ENCODE measurements at regions not wholly inside any gene's neighbourhood (a gene's known extent, or its start where the extent isn't known, plus 50 kb on each side); places are given as distances from the start of the nearest gene placed in this dataset.

- no peaks in the 10 kb centered on the region for H3K27me3 ChIP-seq
- no peak overlapping the region for H3K4me3 ChIP-seq
- WGBS, 2 donors (ENCODE audit: low coverage in 1 of 2): 82% methylated on average over 4 of the region's 4 CpGs; no CpG with 5 or more reads in 1 of the 2 donors
- no peaks in the 10 kb centered on the region for H3K36me3 ChIP-seq
- in situ Hi-C loops (cut with MboI; ENCODE audit: low pct_ligation_motif_present in 1 of 4, low pct_unique_long_range_greater_than_20kb in 1 of 4, low sequenced_read_pairs in 3 of 4): no loop called here
- DNase-seq: no peak
- no peak overlapping the region for H3K27ac ChIP-seq
- H3K9me3 ChIP-seq: no peaks in the 10 kb centered on the region
- no peak for TF ChIP-seq EP300 (IDR thresholded peaks at IDR 0.05; ENCODE audit: low read depth)
- TF ChIP-seq CTCF (IDR thresholded peaks at IDR 0.05): no peak
- no peak for TF ChIP-seq POLR2AphosphoS5 (IDR thresholded peaks at IDR 0.05)
- TF ChIP-seq POLR2A (IDR thresholded peaks at IDR 0.05): no peak
- H3K4me1 ChIP-seq: no peaks in the 10 kb centered on the region
- intact Hi-C loops (cut with DNase I; ENCODE audit: low total_unique reads): no loop called here
Measured at GRCh38 chr9:2335260-2335659, 286.3 kb upstream of the VLDLR start.

- H3K27ac ChIP-seq: no peak overlapping the region
- no peaks in the 10 kb centered on the region for H3K27me3 ChIP-seq
- H3K4me3 ChIP-seq: no peak overlapping the region
- DNase-seq: no peak
- H3K4me1 ChIP-seq: no peaks in the 10 kb centered on the region
- no peaks in the 10 kb centered on the region for H3K36me3 ChIP-seq
- intact Hi-C loops (cut with DNase I; ENCODE audit: low total_unique reads) (no loop called here), in situ Hi-C loops (cut with MboI; ENCODE audit: low pct_ligation_motif_present in 1 of 4, low pct_unique_long_range_greater_than_20kb in 1 of 4, low sequenced_read_pairs in 3 of 4) (no loop called here)
- no peaks in the 10 kb centered on the region for H3K9me3 ChIP-seq
- 76 to 83% methylated on average over 4 of the region's 4 CpGs for WGBS, 2 donors (ENCODE audit: low coverage in 1 of 2)
- TF ChIP-seq EP300 (IDR thresholded peaks at IDR 0.05; ENCODE audit: low read depth) (no peak), CTCF (IDR thresholded peaks at IDR 0.05) (peak in 1 of 5 experiments; percentile 16), POLR2AphosphoS5 (IDR thresholded peaks at IDR 0.05) (no peak)
Measured at GRCh38 chr9:2336055-2336454, 285.5 kb upstream of the VLDLR start.

GRCh38 chr9:2337131-2337530 is 284.5 kb upstream of the VLDLR start:
- H3K36me3 ChIP-seq: no peaks in the 10 kb centered on the region

GRCh38 chr9:2337627-2338026 is 284.0 kb upstream of the VLDLR start:
- intact Hi-C loops (cut with DNase I; ENCODE audit: low total_unique reads): no loop called here
- no peak for TF ChIP-seq POLR2AphosphoS5 (IDR thresholded peaks at IDR 0.05)
- no peak for TF ChIP-seq POLR2A (IDR thresholded peaks at IDR 0.05)
- Histone ChIP-seq H3K36me3 (no peaks in the 10 kb centered on the region), H3K4me1 (no peaks in the 10 kb centered on the region), H3K27ac (no peak overlapping the region), H3K4me3 (no peak overlapping the region), H3K27me3 (no peaks in the 10 kb centered on the region), H3K9me3 (no peaks in the 10 kb centered on the region)
- in situ Hi-C loops (cut with MboI; ENCODE audit: low pct_ligation_motif_present in 1 of 4, low pct_unique_long_range_greater_than_20kb in 1 of 4, low sequenced_read_pairs in 3 of 4): no loop called here
- WGBS, 2 donors (ENCODE audit: low coverage in 1 of 2): 79 to 92% methylated on average over 4 of the region's 4 CpGs
- no peak for DNase-seq

More at GRCh38 chr9:2337131-2337530, 284.5 kb upstream of the VLDLR start:
- no peaks in the 10 kb centered on the region for H3K9me3 ChIP-seq
- DNase-seq: no peak
- H3K27ac ChIP-seq: no peak overlapping the region
- TF ChIP-seq CTCF (IDR thresholded peaks at IDR 0.05) (no peak), EP300 (IDR thresholded peaks at IDR 0.05; ENCODE audit: low read depth) (no peak), POLR2A (IDR thresholded peaks at IDR 0.05) (no peak), POLR2AphosphoS5 (IDR thresholded peaks at IDR 0.05) (no peak)
- no peaks in the 10 kb centered on the region for H3K4me1 ChIP-seq
- intact Hi-C loops (cut with DNase I; ENCODE audit: low total_unique reads) (no loop called here), in situ Hi-C loops (cut with MboI; ENCODE audit: low pct_ligation_motif_present in 1 of 4, low pct_unique_long_range_greater_than_20kb in 1 of 4, low sequenced_read_pairs in 3 of 4) (no loop called here)
- H3K4me3 ChIP-seq: no peak overlapping the region
- H3K27me3 ChIP-seq: no peaks in the 10 kb centered on the region
- 42 to 44% methylated on average over 2 of the region's 2 CpGs for WGBS, 2 donors (ENCODE audit: low coverage in 1 of 2)

GRCh38 chr9:2338777-2339365 is 282.7 kb upstream of the VLDLR start:
- H3K9me3 ChIP-seq: no peaks in the 10 kb centered on the region
- H3K36me3 ChIP-seq: no peaks in the 10 kb centered on the region
- 59 to 83% methylated on average over 2 to 4 of the region's 4 CpGs for WGBS, 2 donors (ENCODE audit: low coverage in 1 of 2)
- no peak overlapping the region for H3K4me3 ChIP-seq
- DNase-seq: no peak
- H3K4me1 ChIP-seq: no peaks in the 10 kb centered on the region
- intact Hi-C loops (cut with DNase I; ENCODE audit: low total_unique reads): no loop called here
- in situ Hi-C loops (cut with MboI; ENCODE audit: low pct_ligation_motif_present in 1 of 4, low pct_unique_long_range_greater_than_20kb in 1 of 4, low sequenced_read_pairs in 3 of 4): no loop called here
- no peak for TF ChIP-seq POLR2A (IDR thresholded peaks at IDR 0.05)
- TF ChIP-seq CTCF (IDR thresholded peaks at IDR 0.05): no peak
- H3K27me3 ChIP-seq: no peaks in the 10 kb centered on the region
- no peak overlapping the region for H3K27ac ChIP-seq

All from transverse colon (tissue), 4 donors.